HCEC 1CT (cell line): ENCODE measurements at regions not wholly inside any gene's neighbourhood (a gene's known extent, or its start where the extent isn't known, plus 50 kb on each side); places are given as distances from the start of the nearest gene placed in this dataset.

Source experiments
- DNase-seq: peaks from one replicate; pipeline ENCODE4 v3.0.0-alpha.2; 2017

GRCh38 chrX:10903523-10903922 lies 207.6 kb upstream of the HCCS start:
- DNase-seq: no peak

- DNase-seq: peak; percentile 56
These were observed 206.9 kb upstream of the HCCS start for GRCh38 chrX:10904220-10904619.

GRCh38 chrX:10906866-10907265 lies 204.3 kb upstream of the HCCS start:
- DNase-seq: peak; percentile 4

- DNase-seq: peak; percentile 85
These were observed 189.0 kb upstream of the HCCS start for GRCh38 chrX:10922159-10922558.

GRCh38 chrX:10922835-10923234 lies 188.3 kb upstream of the HCCS start:
- DNase-seq: no peak

GRCh38 chrX:10923466-10923865 lies 187.7 kb upstream of the HCCS start:
- DNase-seq: no peak

GRCh38 chrX:10926404-10926803 lies 184.7 kb upstream of the HCCS start:
- DNase-seq: peak; percentile 20

- DNase-seq: peak; percentile 16
These were observed 184.2 kb upstream of the HCCS start for GRCh38 chrX:10926891-10927290.

- DNase-seq: no peak
These were observed 181.4 kb upstream of the HCCS start for GRCh38 chrX:10929747-10930146.

GRCh38 chrX:10930151-10930550 lies 181.0 kb upstream of the HCCS start:
- DNase-seq: no peak

GRCh38 chrX:10931976-10932375 lies 179.2 kb upstream of the HCCS start:
- DNase-seq: no peak

GRCh38 chrX:10932842-10933440 lies 178.2 kb upstream of the HCCS start:
- DNase-seq: peak; percentile 41

GRCh38 chrX:10935501-10935900 lies 175.6 kb upstream of the HCCS start:
- DNase-seq: no peak

- DNase-seq: no peak
These were observed 174.2 kb upstream of the HCCS start for GRCh38 chrX:10936976-10937375.

- no peak for DNase-seq
These were observed 172.7 kb upstream of the HCCS start for GRCh38 chrX:10938365-10938923.

- peak; percentile 31 for DNase-seq
These were observed 171.7 kb upstream of the HCCS start for GRCh38 chrX:10939424-10939823.

- DNase-seq: no peak
These were observed 166.8 kb upstream of the HCCS start for GRCh38 chrX:10944136-10944885.

- DNase-seq: no peak
These were observed 165.6 kb upstream of the HCCS start for GRCh38 chrX:10945498-10945897.

GRCh38 chrX:10949541-10949940 lies 161.6 kb upstream of the HCCS start:
- no peak for DNase-seq

GRCh38 chrX:10952619-10953018 lies 158.5 kb upstream of the HCCS start:
- no peak for DNase-seq

- DNase-seq: no peak
These were observed 145.8 kb upstream of the HCCS start for GRCh38 chrX:10965174-10965798.

- DNase-seq: no peak
These were observed 145.1 kb upstream of the HCCS start for GRCh38 chrX:10966057-10966456.

- no peak for DNase-seq
These were observed 140.0 kb upstream of the HCCS start for GRCh38 chrX:10971176-10971575.

- no peak for DNase-seq
These were observed 139.4 kb upstream of the HCCS start for GRCh38 chrX:10971759-10972158.
